Kidney (tissue), 13 donors: ENCODE measurements at regions not wholly inside any gene's neighbourhood (a gene's known extent, or its start where the extent isn't known, plus 50 kb on each side); places are given as distances from the start of the nearest gene placed in this dataset.

Experiments used
- DNase-seq, 5 donors: peaks; one replicate each; pipeline ENCODE4 v3.0.0-alpha.2; 2013 to 2020
- FAIRE-seq: peaks from 2 replicates; lab custom pipeline; 2012; peaks lifted over from hg19 to GRCh38; lab: Jason Lieb, UNC
- H3K27ac ChIP-seq, 2 donors: one replicate each; pipeline ENCODE4 v1.7.0; 2013; ENCODE audit warnings: low read depth in 2 of 2, low read length in 2 of 2, inconsistent platforms in 1 of 2
- H3K27me3 ChIP-seq: one replicate; pipeline ENCODE4 v1.7.1; 2013; ENCODE audit warnings: low read length, inconsistent platforms; ENCODE audit not compliant: control insufficient read depth, insufficient read depth
- H3K36me3 ChIP-seq, 3 donors: one replicate each; pipeline versions ENCODE4 v1.7.0 to v1.7.1; 2013; ENCODE audit warnings: low read length in 3 of 3, control low read depth in 1 of 3, inconsistent platforms in 1 of 3; ENCODE audit not compliant: insufficient read depth in 3 of 3, control insufficient read depth in 2 of 3
- H3K4me1 ChIP-seq, 3 donors: one replicate each; pipeline versions ENCODE4 v1.7.0 to v1.7.1; 2013; ENCODE audit warnings: low read length in 3 of 3, inconsistent platforms in 1 of 3, low read depth in 1 of 3; ENCODE audit not compliant: control insufficient read depth in 2 of 3, insufficient read depth in 2 of 3
- H3K4me3 ChIP-seq, 3 donors: one replicate each; pipeline versions ENCODE4 v1.7.0 to v1.8.1; 2013; ENCODE audit warnings: low read length in 3 of 3, control low read depth in 1 of 3, inconsistent platforms in 1 of 3
- H3K9ac ChIP-seq, 3 donors: one replicate each; pipeline versions ENCODE4 v1.7.0 to v1.7.1; 2013; ENCODE audit warnings: low read length in 3 of 3, control low read depth in 1 of 3, inconsistent platforms in 1 of 3
- H3K9me3 ChIP-seq, 3 donors: one replicate each; pipeline versions ENCODE4 v1.7.0 to v1.7.1; 2013; ENCODE audit warnings: low read length in 3 of 3, control low read depth in 1 of 3, inconsistent platforms in 1 of 3; ENCODE audit not compliant: control insufficient read depth in 2 of 3, insufficient read depth in 1 of 3
- CTCF ChIP-seq: IDR thresholded peaks from 3 replicates; pipeline ENCODE4 v1.5.1; 2012; ENCODE audit warnings: mild to moderate bottlenecking, moderate library complexity, borderline replicate concordance; ENCODE audit not compliant: insufficient read depth; ENCODE audit errors: extremely low read depth
- intact Hi-C: fragments of 100-400 bp; cut with DNase I; formaldehyde crosslinking; loops from one replicate; pipeline ENCODE4 v1.11.1; 2022
- donor health status: control.
- donor health status: control.
- donor health status: control.
- donor health status: control.
- donor health status: control.
- donor health status: DM: yes; HTN: yes; CAD: no.
- donor health status: Normal renal cell carcinoma (clear cell type).

DNA sequence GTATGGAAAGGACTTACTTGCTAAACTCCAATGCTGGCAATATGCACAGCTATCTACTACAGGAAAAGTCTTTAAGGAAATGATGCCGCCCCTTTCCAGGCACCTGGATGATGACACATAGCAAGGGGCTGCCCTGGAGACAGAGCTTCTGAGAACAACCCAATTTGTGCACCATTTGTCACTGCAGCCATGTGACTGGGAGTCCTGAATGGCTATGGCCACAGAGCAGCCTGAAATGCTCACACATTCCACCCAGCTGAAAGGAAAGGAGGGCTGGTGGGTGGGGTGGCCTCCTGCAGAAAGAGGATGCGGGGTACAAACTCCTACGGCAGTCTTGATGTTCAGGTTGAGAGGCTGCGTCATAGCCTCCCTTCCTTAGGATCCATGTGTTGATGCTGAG lies 70.1 kb upstream of the FSTL4 start:
- no peak for DNase-seq
- H3K36me3 ChIP-seq: no peaks in the 10 kb centered on the region
- H3K27ac ChIP-seq: no peak overlapping the region
- intact Hi-C loops: no loop called here
- no peak for FAIRE-seq
- no peak for TF ChIP-seq CTCF
- H3K4me1 ChIP-seq: no peaks in the 10 kb centered on the region
- peaks cover 18% of the 10 kb centered on the region for H3K27me3 ChIP-seq
- no peaks in the 10 kb centered on the region for H3K9me3 ChIP-seq
- H3K4me3 ChIP-seq: no peak overlapping the region
- no peak overlapping the region for H3K9ac ChIP-seq

- intact Hi-C loops: no loop called here
- no peak for FAIRE-seq
- no peaks in the 10 kb centered on the region for H3K36me3 ChIP-seq
- H3K9me3 ChIP-seq: no peaks in the 10 kb centered on the region
- DNase-seq: peak in 2 of 5 donors; percentile 7 to 10
- no peaks in the 10 kb centered on the region for H3K4me1 ChIP-seq
- H3K9ac ChIP-seq: no peak overlapping the region
- peaks cover 18% of the 10 kb centered on the region for H3K27me3 ChIP-seq
- no peak for TF ChIP-seq CTCF
- no peak overlapping the region for H3K4me3 ChIP-seq
- H3K27ac ChIP-seq: no peak overlapping the region
Measured at GRCh38 chr5:133681896-133682295, 69.6 kb upstream of the FSTL4 start.

GRCh38 chr5:133680830-133681565 lies 68.7 kb upstream of the FSTL4 start:
- Histone ChIP-seq H3K9me3 (no peaks in the 10 kb centered on the region), H3K4me3 (no peak overlapping the region), H3K4me1 (no peaks in the 10 kb centered on the region), H3K27ac (no peak overlapping the region), H3K27me3 (peaks cover 18% of the 10 kb centered on the region), H3K36me3 (no peaks in the 10 kb centered on the region), H3K9ac (no peak overlapping the region)
- TF ChIP-seq CTCF: no peak
- intact Hi-C loops: no loop called here
- FAIRE-seq (no peak), DNase-seq (peak in 1 of 5 donors; percentile 14)
